Esophagus squamous epithelium (tissue), 4 donors: ENCODE measurements at regions not wholly inside any gene's neighbourhood (a gene's known extent, or its start where the extent isn't known, plus 50 kb on each side); places are given as distances from the start of the nearest gene placed in this dataset.

Source experiments
- POLR2A ChIP-seq, 4 donors: fragments of 450-650 bp; IDR thresholded peaks; one replicate each; pipeline ENCODE4 v1.6.1; 2017; ENCODE audit warnings: antibody characterized with exemption in 4 of 4, mild to moderate bottlenecking in 4 of 4, moderate library complexity in 3 of 4
- TF ChIP-seq, protein P1 (sequence below), 6 experiments: fragments of 450-650 bp in 4 of 6; fragments of 200-600 bp in 2 of 6; sonication (generic) in 2 of 6; IDR thresholded peaks; one replicate each; pipeline ENCODE4 v1.5.1; 2016 to 2019; ENCODE audit warnings: antibody characterized with exemption in 6 of 6, mild to moderate bottlenecking in 4 of 6, moderate library complexity in 4 of 6

DNA sequence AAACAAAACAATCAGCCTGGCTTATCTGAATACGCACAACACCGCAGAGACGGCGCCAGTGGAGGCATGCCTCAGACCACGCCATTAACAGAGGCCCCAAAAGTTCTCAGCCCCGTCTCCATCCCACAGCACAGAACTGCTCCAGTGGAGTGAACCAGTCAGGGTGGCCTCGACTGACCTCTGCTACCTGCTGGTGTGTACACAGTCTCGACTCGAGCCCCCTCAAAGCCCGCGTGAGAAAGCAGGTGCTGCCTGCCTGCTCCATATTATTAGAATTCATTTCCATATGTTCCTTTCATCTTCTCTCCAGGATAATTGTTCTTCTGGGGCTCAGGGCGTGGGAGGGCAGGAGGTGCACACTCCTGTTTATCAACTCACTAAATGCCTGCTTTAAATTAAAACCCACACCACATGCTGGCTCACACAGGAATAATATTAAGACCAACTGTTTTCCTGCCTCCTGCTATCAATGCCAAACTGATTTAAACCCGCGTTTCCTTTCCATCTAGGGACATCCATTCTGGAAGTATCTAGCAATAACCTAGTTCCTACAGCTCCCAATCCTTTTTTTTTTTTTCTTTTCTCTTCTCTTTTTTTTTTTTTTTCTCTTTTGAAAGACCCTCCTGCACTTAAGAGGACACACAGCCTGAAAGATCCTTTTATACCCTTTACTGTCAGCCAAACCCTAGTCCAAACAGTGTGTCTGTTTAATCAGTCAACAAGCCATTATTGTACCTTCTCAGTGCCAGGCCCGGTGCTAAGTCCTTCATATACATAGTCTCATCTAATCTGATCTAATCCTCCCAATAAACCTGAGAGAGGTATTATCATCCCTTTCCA, 101.2 kb downstream of the TLE3 start:
- TF ChIP-seq, protein P1, sequence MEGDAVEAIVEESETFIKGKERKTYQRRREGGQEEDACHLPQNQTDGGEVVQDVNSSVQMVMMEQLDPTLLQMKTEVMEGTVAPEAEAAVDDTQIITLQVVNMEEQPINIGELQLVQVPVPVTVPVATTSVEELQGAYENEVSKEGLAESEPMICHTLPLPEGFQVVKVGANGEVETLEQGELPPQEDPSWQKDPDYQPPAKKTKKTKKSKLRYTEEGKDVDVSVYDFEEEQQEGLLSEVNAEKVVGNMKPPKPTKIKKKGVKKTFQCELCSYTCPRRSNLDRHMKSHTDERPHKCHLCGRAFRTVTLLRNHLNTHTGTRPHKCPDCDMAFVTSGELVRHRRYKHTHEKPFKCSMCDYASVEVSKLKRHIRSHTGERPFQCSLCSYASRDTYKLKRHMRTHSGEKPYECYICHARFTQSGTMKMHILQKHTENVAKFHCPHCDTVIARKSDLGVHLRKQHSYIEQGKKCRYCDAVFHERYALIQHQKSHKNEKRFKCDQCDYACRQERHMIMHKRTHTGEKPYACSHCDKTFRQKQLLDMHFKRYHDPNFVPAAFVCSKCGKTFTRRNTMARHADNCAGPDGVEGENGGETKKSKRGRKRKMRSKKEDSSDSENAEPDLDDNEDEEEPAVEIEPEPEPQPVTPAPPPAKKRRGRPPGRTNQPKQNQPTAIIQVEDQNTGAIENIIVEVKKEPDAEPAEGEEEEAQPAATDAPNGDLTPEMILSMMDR (IDR thresholded peaks at IDR 0.05): no peak
- no peak for TF ChIP-seq POLR2A (IDR thresholded peaks at IDR 0.05)
